HG03095 (cell line): ENCODE measurements at regions not wholly inside any gene's neighbourhood (a gene's known extent, or its start where the extent isn't known, plus 50 kb on each side); places are given as distances from the start of the nearest gene placed in this dataset.

Experiments
- ATAC-seq: cut with Tn5 transposase; IDR thresholded peaks from one replicate; pipeline ENCODE4 v1.9.1; 2021; ENCODE audit warnings: moderate library complexity; ENCODE audit not compliant: unreplicated experiment

- no peak for ATAC-seq
These were observed 104.0 kb upstream of the FUT8 start for GRCh38 chr14:65308536-65308935.

- no peak for ATAC-seq
These were observed 102.0 kb upstream of the FUT8 start for GRCh38 chr14:65310568-65310967.

- no peak for ATAC-seq
These were observed 99.7 kb upstream of the FUT8 start for GRCh38 chr14:65312859-65313258.

GRCh38 chr14:65318636-65319506 is 93.7 kb upstream of the FUT8 start:
- ATAC-seq = peak; percentile 48

GRCh38 chr14:65320661-65321308 is 91.7 kb upstream of the FUT8 start:
- peak; percentile 34 for ATAC-seq

- peak; percentile 36 for ATAC-seq
These were observed 91.1 kb upstream of the FUT8 start for GRCh38 chr14:65321370-65321875.

- no peak for ATAC-seq
These were observed 83.0 kb upstream of the FUT8 start for GRCh38 chr14:65329481-65329880.

GRCh38 chr14:65329911-65330310 is 82.6 kb upstream of the FUT8 start:
- no peak for ATAC-seq

GRCh38 chr14:65330416-65330815 is 82.1 kb upstream of the FUT8 start:
- no peak for ATAC-seq

GRCh38 chr14:65331652-65332051 is 80.9 kb upstream of the FUT8 start:
- no peak for ATAC-seq

GRCh38 chr14:65332141-65332871 is 80.2 kb upstream of the FUT8 start:
- ATAC-seq = no peak

- ATAC-seq = no peak
These were observed 78.4 kb upstream of the FUT8 start for GRCh38 chr14:65333943-65334687.

GRCh38 chr14:65334765-65335410 is 77.6 kb upstream of the FUT8 start:
- no peak for ATAC-seq

GRCh38 chr14:65335411-65335947 is 77.1 kb upstream of the FUT8 start:
- no peak for ATAC-seq

GRCh38 chr14:65336191-65336591 is 76.3 kb upstream of the FUT8 start:
- peak; percentile 56 for ATAC-seq

GRCh38 chr14:65339866-65340265 is 72.7 kb upstream of the FUT8 start:
- no peak for ATAC-seq

- no peak for ATAC-seq
These were observed 68.5 kb upstream of the FUT8 start for GRCh38 chr14:65344011-65344410.

GRCh38 chr14:65345266-65345665 is 67.3 kb upstream of the FUT8 start:
- ATAC-seq = no peak

GRCh38 chr14:65346474-65346873 is 66.1 kb upstream of the FUT8 start:
- no peak for ATAC-seq

- ATAC-seq = no peak
These were observed 65.6 kb upstream of the FUT8 start for GRCh38 chr14:65346895-65347294.
